Breast epithelium (tissue), 4 donors: ENCODE measurements at regions not wholly inside any gene's neighbourhood (a gene's known extent, or its start where the extent isn't known, plus 50 kb on each side); places are given as distances from the start of the nearest gene placed in this dataset.

Source experiments
- DNase-seq, 2 donors: peaks; one replicate each; pipeline ENCODE4 v3.0.0-alpha.2; 2019; ENCODE audit warnings: low spot score in 2 of 2
- H3K27ac ChIP-seq, 2 donors: fragments of 200-600 bp; sonication (generic) in 1 of 2; one replicate each; pipeline ENCODE4 v1.5.1; 2016 to 2019; ENCODE audit warnings: mild to moderate bottlenecking in 1 of 2
- H3K27me3 ChIP-seq, 2 donors: fragments of 200-600 bp; sonication (generic) in 1 of 2; one replicate each; pipeline versions ENCODE4 v1.5.1 to v1.6.0; 2017 to 2019; ENCODE audit warnings: control low read depth in 1 of 2, mild to moderate bottlenecking in 1 of 2
- H3K36me3 ChIP-seq: fragments of 200-600 bp; one replicate; pipeline ENCODE4 v1.5.1; 2019
- H3K4me1 ChIP-seq, 2 donors: fragments of 200-600 bp; sonication (generic); one replicate each; pipeline ENCODE4 v1.5.1; 2016 to 2019; ENCODE audit warnings: control low read depth in 1 of 2
- H3K4me3 ChIP-seq, 3 donors: fragments of 200-600 bp; sonication (generic); 1 replicate in 2 of 3; 2 replicates in 1 of 3; pipeline ENCODE4 v1.5.1; 2016 to 2019; ENCODE audit warnings: mild to moderate bottlenecking in 3 of 3, moderate library complexity in 2 of 3
- H3K9me3 ChIP-seq, 2 donors: fragments of 200-600 bp; sonication (generic) in 1 of 2; one replicate each; pipeline ENCODE4 v1.5.1; 2016 to 2019; ENCODE audit warnings: control low read depth in 1 of 2
- POLR2A ChIP-seq: fragments of 450-650 bp; IDR thresholded peaks from one replicate; pipeline ENCODE4 v1.6.1; 2016; ENCODE audit warnings: antibody characterized with exemption, mild to moderate bottlenecking, moderate library complexity
- POLR2AphosphoS5 ChIP-seq, 3 donors: sonication (generic); formaldehyde crosslinking; IDR thresholded peaks; one replicate each; pipeline ENCODE4 v1.6.1; 2017; ENCODE audit warnings: antibody characterized with exemption in 3 of 3
- intact Hi-C: fragments of 100-400 bp; cut with DNase I; formaldehyde crosslinking; loops from one replicate; pipeline ENCODE4 v1.15.1; 2023; ENCODE audit warnings: low total_unique reads
- TF ChIP-seq, protein P1 (sequence below), 3 donors: fragments of 450-650 bp; IDR thresholded peaks; one replicate each; pipeline ENCODE4 v1.5.1; 2016 to 2017; ENCODE audit warnings: antibody characterized with exemption in 3 of 3, mild to moderate bottlenecking in 3 of 3, moderate library complexity in 3 of 3

DNA sequence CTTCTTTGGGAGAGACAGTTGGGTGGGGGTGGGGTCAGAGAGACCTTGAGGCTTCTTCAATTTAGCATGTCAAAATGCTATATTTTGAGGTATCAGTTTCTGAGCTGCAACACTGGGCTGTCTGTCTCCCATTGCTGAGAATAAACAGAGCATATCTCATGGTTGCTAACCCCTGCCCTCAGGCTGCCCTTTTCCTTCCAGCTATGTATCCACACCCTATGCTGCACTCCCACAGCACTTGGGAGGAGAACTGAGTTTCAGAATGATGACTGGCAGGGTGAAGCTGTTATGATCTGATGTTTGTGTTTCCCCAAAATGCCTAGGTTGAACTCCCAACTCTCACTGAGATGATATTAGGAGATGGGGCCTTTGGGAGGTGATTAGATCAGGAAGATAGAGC, 794.0 kb downstream of the RNF144A start:
- TF ChIP-seq, protein P1, sequence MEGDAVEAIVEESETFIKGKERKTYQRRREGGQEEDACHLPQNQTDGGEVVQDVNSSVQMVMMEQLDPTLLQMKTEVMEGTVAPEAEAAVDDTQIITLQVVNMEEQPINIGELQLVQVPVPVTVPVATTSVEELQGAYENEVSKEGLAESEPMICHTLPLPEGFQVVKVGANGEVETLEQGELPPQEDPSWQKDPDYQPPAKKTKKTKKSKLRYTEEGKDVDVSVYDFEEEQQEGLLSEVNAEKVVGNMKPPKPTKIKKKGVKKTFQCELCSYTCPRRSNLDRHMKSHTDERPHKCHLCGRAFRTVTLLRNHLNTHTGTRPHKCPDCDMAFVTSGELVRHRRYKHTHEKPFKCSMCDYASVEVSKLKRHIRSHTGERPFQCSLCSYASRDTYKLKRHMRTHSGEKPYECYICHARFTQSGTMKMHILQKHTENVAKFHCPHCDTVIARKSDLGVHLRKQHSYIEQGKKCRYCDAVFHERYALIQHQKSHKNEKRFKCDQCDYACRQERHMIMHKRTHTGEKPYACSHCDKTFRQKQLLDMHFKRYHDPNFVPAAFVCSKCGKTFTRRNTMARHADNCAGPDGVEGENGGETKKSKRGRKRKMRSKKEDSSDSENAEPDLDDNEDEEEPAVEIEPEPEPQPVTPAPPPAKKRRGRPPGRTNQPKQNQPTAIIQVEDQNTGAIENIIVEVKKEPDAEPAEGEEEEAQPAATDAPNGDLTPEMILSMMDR (IDR thresholded peaks at IDR 0.05): no peak
- TF ChIP-seq POLR2A (no peak), POLR2AphosphoS5 (IDR thresholded peaks at IDR 0.05) (no peak)
- no peak overlapping the region for H3K4me3 ChIP-seq
- no peaks in the 10 kb centered on the region for H3K9me3 ChIP-seq
- H3K4me1 ChIP-seq: no peaks in the 10 kb centered on the region
- intact Hi-C loops: no loop called here
- H3K36me3 ChIP-seq: no peaks in the 10 kb centered on the region
- H3K27me3 ChIP-seq: no peaks in the 10 kb centered on the region
- DNase-seq: no peak
- H3K27ac ChIP-seq: no peak overlapping the region

DNA sequence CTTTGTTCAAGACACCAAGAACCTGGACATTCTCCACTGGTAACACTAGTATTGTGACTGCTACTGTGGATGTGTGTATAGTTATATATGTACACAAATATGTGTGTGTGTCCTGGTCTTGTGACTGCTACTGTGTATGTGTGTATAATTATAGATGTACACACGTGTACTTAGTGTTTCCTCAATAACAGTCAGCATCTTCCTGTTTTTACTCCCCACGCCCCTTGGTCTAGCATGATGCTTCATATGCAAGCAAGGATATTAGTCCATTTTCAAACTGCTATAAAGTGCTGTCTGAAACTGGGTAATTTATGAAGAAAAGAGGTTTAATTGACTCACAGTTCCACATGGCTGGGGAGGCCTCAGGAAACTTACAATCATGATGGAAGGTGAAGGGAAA, 802.7 kb downstream of the RNF144A start:
- H3K4me1 ChIP-seq: no peaks in the 10 kb centered on the region
- no peak for DNase-seq
- no peak overlapping the region for H3K4me3 ChIP-seq

DNA sequence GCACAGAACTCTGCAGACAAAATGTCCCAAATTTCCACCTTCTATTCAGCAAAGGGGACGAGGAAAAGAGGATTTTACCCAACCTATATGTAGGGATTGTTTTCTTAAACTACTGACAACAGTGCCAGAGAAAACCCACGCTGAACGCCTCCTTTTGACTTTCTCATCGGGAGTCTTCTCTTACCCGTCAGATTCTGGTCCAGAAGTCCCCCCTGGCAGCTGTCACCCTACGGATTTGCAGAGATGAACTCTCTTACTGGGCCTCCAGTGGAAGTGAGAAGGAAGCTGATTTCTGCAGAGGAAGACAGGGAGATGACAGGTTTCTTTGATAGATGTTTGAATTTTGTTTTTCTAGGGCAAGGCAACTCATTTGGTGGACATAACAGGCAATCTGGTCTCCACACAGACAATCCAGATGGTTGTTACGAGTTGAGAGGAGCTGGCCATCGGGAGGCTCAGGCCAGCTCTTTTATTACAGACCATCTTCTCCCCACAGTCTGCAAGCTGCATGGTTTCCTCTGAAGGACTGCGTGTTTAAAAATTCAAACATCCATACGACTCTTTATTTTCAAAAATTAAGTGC, 804.3 kb downstream of the RNF144A start:
- intact Hi-C loops: no loop called here
- no peaks in the 10 kb centered on the region for H3K4me1 ChIP-seq
- H3K27me3 ChIP-seq: no peaks in the 10 kb centered on the region
- TF ChIP-seq POLR2A: no peak
- TF ChIP-seq POLR2AphosphoS5 (IDR thresholded peaks at IDR 0.05): no peak
- TF ChIP-seq, protein P1 (IDR thresholded peaks at IDR 0.05): no peak
- H3K27ac ChIP-seq: no peak overlapping the region
- no peak overlapping the region for H3K4me3 ChIP-seq
- no peaks in the 10 kb centered on the region for H3K9me3 ChIP-seq
- DNase-seq: no peak
- no peaks in the 10 kb centered on the region for H3K36me3 ChIP-seq

More for the DNA sequence above, 802.7 kb downstream of the RNF144A start:
- Histone ChIP-seq H3K9me3 (no peaks in the 10 kb centered on the region), H3K27me3 (no peaks in the 10 kb centered on the region), H3K36me3 (no peaks in the 10 kb centered on the region), H3K27ac (no peak overlapping the region)
- intact Hi-C loops: no loop called here
- TF ChIP-seq POLR2AphosphoS5 (IDR thresholded peaks at IDR 0.05): no peak
- TF ChIP-seq, protein P1 (IDR thresholded peaks at IDR 0.05): no peak
- TF ChIP-seq POLR2A: no peak

DNA sequence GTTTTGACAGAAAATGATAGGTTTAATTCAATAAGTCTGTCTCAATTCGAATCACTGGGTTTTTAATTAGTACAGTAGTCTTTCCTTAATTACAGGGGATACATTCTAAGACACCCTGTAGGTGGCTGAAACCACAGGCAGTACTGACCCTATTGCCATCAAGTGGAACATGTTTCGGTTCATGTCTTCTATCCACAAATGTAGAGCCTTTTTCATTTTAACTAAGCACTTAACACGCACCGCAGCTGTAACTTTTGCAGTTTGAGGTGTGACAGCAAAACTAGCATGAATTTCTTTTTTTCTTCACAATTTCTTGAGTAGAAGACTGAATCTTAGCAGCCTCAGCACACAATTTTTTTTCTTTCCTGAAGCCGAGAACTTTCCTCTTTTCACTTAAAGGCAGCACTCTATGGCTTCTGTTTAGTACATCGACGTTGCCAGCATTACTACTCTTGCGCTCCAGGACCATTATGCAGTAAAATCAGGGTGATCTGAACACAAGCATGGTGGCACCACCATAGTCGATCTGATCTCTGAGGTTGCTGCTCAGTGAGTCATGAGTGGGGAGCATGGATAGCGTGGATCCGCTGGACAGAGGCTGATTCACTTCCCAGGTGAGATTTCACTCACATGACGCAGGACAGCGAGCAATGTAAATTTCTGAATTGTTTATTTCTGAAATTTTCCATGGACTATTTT, 805.1 kb downstream of the RNF144A start:
- TF ChIP-seq POLR2A (no peak), POLR2AphosphoS5 (IDR thresholded peaks at IDR 0.05) (no peak)
- TF ChIP-seq, protein P1 (IDR thresholded peaks at IDR 0.05): no peak
- no peaks in the 10 kb centered on the region for H3K9me3 ChIP-seq
- no peak for DNase-seq
- no peaks in the 10 kb centered on the region for H3K27me3 ChIP-seq
- H3K4me1 ChIP-seq: no peaks in the 10 kb centered on the region
- H3K27ac ChIP-seq: no peak overlapping the region
- intact Hi-C loops: no loop called here
- H3K36me3 ChIP-seq: no peaks in the 10 kb centered on the region
- no peak overlapping the region for H3K4me3 ChIP-seq

DNA sequence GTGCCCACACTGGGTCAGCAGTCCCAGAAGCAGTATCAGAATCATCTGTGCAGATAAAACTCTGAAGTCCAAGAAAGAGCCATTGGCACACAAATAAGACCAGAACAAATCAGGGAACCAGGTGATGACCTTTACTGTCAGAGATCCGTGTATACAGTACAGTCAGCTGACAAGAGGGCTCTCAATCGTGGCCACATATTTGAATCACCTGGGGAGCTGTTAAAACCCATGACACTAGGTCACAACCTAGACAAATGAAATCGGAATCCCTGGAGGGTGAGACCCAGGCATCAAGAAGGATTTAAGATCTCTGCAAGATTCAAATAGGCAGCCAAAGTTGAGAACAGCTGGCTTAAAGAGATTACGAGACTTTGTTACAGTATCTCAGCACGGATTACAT, 807.1 kb downstream of the RNF144A start:
- Histone ChIP-seq H3K36me3 (no peaks in the 10 kb centered on the region), H3K4me1 (no peaks in the 10 kb centered on the region), H3K4me3 (no peak overlapping the region), H3K27me3 (no peaks in the 10 kb centered on the region), H3K9me3 (no peaks in the 10 kb centered on the region), H3K27ac (no peak overlapping the region)
- intact Hi-C loops: no loop called here
- TF ChIP-seq POLR2A (no peak), POLR2AphosphoS5 (IDR thresholded peaks at IDR 0.05) (no peak)
- TF ChIP-seq, protein P1 (IDR thresholded peaks at IDR 0.05): no peak
- no peak for DNase-seq
